ENCODE measurements at regions not wholly inside any gene's neighbourhood (a gene's known extent, or its start where the extent isn't known, plus 50 kb on each side); places are given as distances from the start of the nearest gene placed in this dataset.

- Histone ChIP-seq H3K4me3 (replicated peaks in 1 of 3; ENCODE audit: low read depth in 2 of 3, low read length in 3 of 3) (no peak overlapping the region), H3K36me3 (replicated peaks in 1 of 2; ENCODE audit: control insufficient read depth in 1 of 2, insufficient read depth in 2 of 2, low read length in 2 of 2) (no peaks in the 10 kb centered on the region), H3K9ac (ENCODE audit: insufficient read depth, low read length, poor library complexity, severe bottlenecking) (no peak overlapping the region), H3K27me3 (ENCODE audit: control insufficient read depth in 2 of 2, insufficient read depth in 2 of 2, low read length in 2 of 2) (peaks cover 0 to 2% of the 10 kb centered on the region in 2 donors), H3K79me2 (ENCODE audit: insufficient read depth, low read length) (no peaks in the 10 kb centered on the region), H3K4me1 (ENCODE audit: control insufficient read depth in 1 of 2, insufficient read depth in 2 of 2, low read length in 2 of 2) (peaks cover 12 to 14% of the 10 kb centered on the region in 2 donors), H4K20me1 (ENCODE audit: insufficient read depth, low read length) (no peaks in the 10 kb centered on the region), H3K9me3 (replicated peaks in 1 of 2; ENCODE audit: control insufficient read depth in 1 of 2, insufficient read depth in 1 of 2, low read length in 2 of 2) (peaks cover 0 to 2% of the 10 kb centered on the region in 2 donors), H2AFZ (ENCODE audit: insufficient read depth, low read depth, low read length, poor library complexity, severe bottlenecking) (no peak overlapping the region), H3K4me2 (replicated peaks; ENCODE audit: extremely low read depth, low read length, poor library complexity, severe bottlenecking) (no peak overlapping the region), H3K27ac (ENCODE audit: low read depth in 1 of 2, low read length in 2 of 2) (no peak overlapping the region)
- TF ChIP-seq, protein P1, sequence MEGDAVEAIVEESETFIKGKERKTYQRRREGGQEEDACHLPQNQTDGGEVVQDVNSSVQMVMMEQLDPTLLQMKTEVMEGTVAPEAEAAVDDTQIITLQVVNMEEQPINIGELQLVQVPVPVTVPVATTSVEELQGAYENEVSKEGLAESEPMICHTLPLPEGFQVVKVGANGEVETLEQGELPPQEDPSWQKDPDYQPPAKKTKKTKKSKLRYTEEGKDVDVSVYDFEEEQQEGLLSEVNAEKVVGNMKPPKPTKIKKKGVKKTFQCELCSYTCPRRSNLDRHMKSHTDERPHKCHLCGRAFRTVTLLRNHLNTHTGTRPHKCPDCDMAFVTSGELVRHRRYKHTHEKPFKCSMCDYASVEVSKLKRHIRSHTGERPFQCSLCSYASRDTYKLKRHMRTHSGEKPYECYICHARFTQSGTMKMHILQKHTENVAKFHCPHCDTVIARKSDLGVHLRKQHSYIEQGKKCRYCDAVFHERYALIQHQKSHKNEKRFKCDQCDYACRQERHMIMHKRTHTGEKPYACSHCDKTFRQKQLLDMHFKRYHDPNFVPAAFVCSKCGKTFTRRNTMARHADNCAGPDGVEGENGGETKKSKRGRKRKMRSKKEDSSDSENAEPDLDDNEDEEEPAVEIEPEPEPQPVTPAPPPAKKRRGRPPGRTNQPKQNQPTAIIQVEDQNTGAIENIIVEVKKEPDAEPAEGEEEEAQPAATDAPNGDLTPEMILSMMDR (IDR thresholded peaks at IDR 0.05): no peak
- intact Hi-C loops (cut with micrococcal nuclease): no loop called here
- Mint-ChIP-seq H3K4me1 (peaks cover 13% of the 10 kb centered on the region), H3K36me3 (no peaks in the 10 kb centered on the region), H3K9me3 (peaks cover under 1 to 8% (median 4%) of the 10 kb centered on the region in 7 donors), H3K27ac (no peak overlapping the region), H3K4me3 (no peak overlapping the region), H3K27me3 (ENCODE audit: low read depth in 3 of 3) (peaks cover 4 to 9% (median 8%) of the 10 kb centered on the region in 3 donors)
- no peak for DNase-seq
- no CpG with 5 or more reads among the region's 3 CpGs for WGBS (ENCODE audit: insufficient coverage)
Measured at GRCh38 chr15:38091078-38091645, 156.7 kb downstream of the TMCO5A start.

- no peak overlapping the region for H2AFZ ChIP-seq (ENCODE audit: insufficient read depth, low read depth, low read length, poor library complexity, severe bottlenecking)
- peaks cover 5 to 8% (median 7%) of the 10 kb centered on the region in 3 donors for H3K27me3 Mint-ChIP-seq (ENCODE audit: low read depth in 3 of 3)
- H3K4me3 Mint-ChIP-seq: no peak overlapping the region
- TF ChIP-seq, protein P1 (IDR thresholded peaks at IDR 0.05): no peak
- WGBS (ENCODE audit: insufficient coverage): 100% methylated on average over 2 of the region's 7 CpGs
- peaks cover 8 to 23% (median 17%) of the 10 kb centered on the region in 7 donors for H3K9me3 Mint-ChIP-seq
- H3K27ac ChIP-seq (ENCODE audit: low read depth in 1 of 2, low read length in 2 of 2): no peak overlapping the region
- H3K4me1 Mint-ChIP-seq: no peaks in the 10 kb centered on the region
- no peaks in the 10 kb centered on the region for H4K20me1 ChIP-seq (ENCODE audit: insufficient read depth, low read length)
- H3K79me2 ChIP-seq (ENCODE audit: insufficient read depth, low read length): no peaks in the 10 kb centered on the region
- peaks cover 0 to 2% of the 10 kb centered on the region in 2 donors for H3K27me3 ChIP-seq (ENCODE audit: control insufficient read depth in 2 of 2, insufficient read depth in 2 of 2, low read length in 2 of 2)
- intact Hi-C loops (cut with micrococcal nuclease): no loop called here
- H3K36me3 ChIP-seq (replicated peaks in 1 of 2; ENCODE audit: control insufficient read depth in 1 of 2, insufficient read depth in 2 of 2, low read length in 2 of 2): no peaks in the 10 kb centered on the region
- H3K9ac ChIP-seq (ENCODE audit: insufficient read depth, low read length, poor library complexity, severe bottlenecking): no peak overlapping the region
- no peak overlapping the region for H3K4me3 ChIP-seq (replicated peaks in 1 of 3; ENCODE audit: low read depth in 2 of 3, low read length in 3 of 3)
- H3K4me1 ChIP-seq (ENCODE audit: control insufficient read depth in 1 of 2, insufficient read depth in 2 of 2, low read length in 2 of 2): no peaks in the 10 kb centered on the region
- H3K9me3 ChIP-seq (replicated peaks in 1 of 2; ENCODE audit: control insufficient read depth in 1 of 2, insufficient read depth in 1 of 2, low read length in 2 of 2): peaks cover 0 to 5% of the 10 kb centered on the region in 2 donors
- DNase-seq: no peak
- H3K36me3 Mint-ChIP-seq: no peaks in the 10 kb centered on the region
- H3K4me2 ChIP-seq (replicated peaks; ENCODE audit: extremely low read depth, low read length, poor library complexity, severe bottlenecking): no peak overlapping the region
- H3K27ac Mint-ChIP-seq: no peak overlapping the region
Measured at GRCh38 chr15:38093931-38094330, 158.7 kb upstream of the SPRED1 start.

Measured in CD14-positive monocyte (primary cell).